HFFc6 (cell line): ENCODE measurements at regions not wholly inside any gene's neighbourhood (a gene's known extent, or its start where the extent isn't known, plus 50 kb on each side); places are given as distances from the start of the nearest gene placed in this dataset.

Experiments
- DNase-seq: peaks from one replicate; pipeline ENCODE4 v3.0.0-alpha.2; 2018
- H3K27ac Mint-ChIP-seq: 2 replicates; pipeline ENCODE4 v1.8.0; 2020; ENCODE audit warnings: mild to moderate bottlenecking, mixed read lengths
- H3K27me3 Mint-ChIP-seq: 2 replicates; pipeline ENCODE4 v1.8.0; 2021; ENCODE audit warnings: mild to moderate bottlenecking, moderate library complexity, mixed read lengths; ENCODE audit not compliant: insufficient read depth
- H3K36me3 Mint-ChIP-seq: 2 replicates; pipeline ENCODE4 v1.8.0; 2021; ENCODE audit warnings: low read depth, mixed read lengths
- H3K4me1 Mint-ChIP-seq: 2 replicates; pipeline ENCODE4 v1.8.0; 2020; ENCODE audit warnings: low read depth, mixed read lengths
- H3K4me3 Mint-ChIP-seq: 2 replicates; pipeline ENCODE4 v1.8.0; 2020; ENCODE audit warnings: mild to moderate bottlenecking, moderate library complexity, mixed read lengths
- H3K9me3 Mint-ChIP-seq: 2 replicates; pipeline ENCODE4 v1.8.0; 2020; ENCODE audit warnings: mild to moderate bottlenecking, mixed read lengths
- CTCF ChIP-seq: fragments of 200-600 bp; sonication (generic); IDR thresholded peaks from 2 replicates; pipeline ENCODE4 v1.5.0; 2021; ENCODE audit warnings: antibody characterized with exemption, mild to moderate bottlenecking

- H3K4me1 Mint-ChIP-seq, result no peaks in the 10 kb centered on the region
- H3K27me3 Mint-ChIP-seq, result peaks cover 21% of the 10 kb centered on the region
- no peak overlapping the region for H3K27ac Mint-ChIP-seq
- no peak for DNase-seq
- no peaks in the 10 kb centered on the region for H3K36me3 Mint-ChIP-seq
- H3K4me3 Mint-ChIP-seq, result no peak overlapping the region
- H3K9me3 Mint-ChIP-seq, result no peaks in the 10 kb centered on the region
- TF ChIP-seq CTCF, result no peak
Observed at GRCh38 chr5:14988223-14988622, 116.6 kb upstream of the ANKH start.

GRCh38 chr5:14986413-14986812 lies 114.8 kb upstream of the ANKH start:
- Mint-ChIP-seq H3K27me3 (peaks cover 21% of the 10 kb centered on the region), H3K9me3 (0 out of 2 replicates have a peak, but pooled peaks cover 3% of the 10 kb centered on the region), H3K4me1 (no peaks in the 10 kb centered on the region), H3K4me3 (no peak overlapping the region), H3K36me3 (no peaks in the 10 kb centered on the region), H3K27ac (no peak overlapping the region)
- DNase-seq, result no peak
- no peak for TF ChIP-seq CTCF

GRCh38 chr5:14983666-14984441 lies 112.3 kb upstream of the ANKH start:
- no peaks in the 10 kb centered on the region for H3K4me1 Mint-ChIP-seq
- no peak overlapping the region for H3K27ac Mint-ChIP-seq
- no peak for DNase-seq
- H3K4me3 Mint-ChIP-seq, result no peak overlapping the region
- H3K27me3 Mint-ChIP-seq, result peaks cover 30% of the 10 kb centered on the region
- peaks cover 7% of the 10 kb centered on the region; the same call in 1 of the 2 replicates for H3K9me3 Mint-ChIP-seq
- no peak for TF ChIP-seq CTCF
- no peaks in the 10 kb centered on the region for H3K36me3 Mint-ChIP-seq

GRCh38 chr5:14980698-14981097 lies 109.1 kb upstream of the ANKH start:
- TF ChIP-seq CTCF, result no peak
- Mint-ChIP-seq H3K9me3 (peaks cover 7% of the 10 kb centered on the region; the same call in 1 of the 2 replicates), H3K27ac (no peak overlapping the region), H3K4me3 (no peak overlapping the region), H3K36me3 (no peaks in the 10 kb centered on the region), H3K4me1 (no peaks in the 10 kb centered on the region), H3K27me3 (peaks cover 25% of the 10 kb centered on the region)
- no peak for DNase-seq

- no peak overlapping the region for H3K27ac Mint-ChIP-seq
- no peak for DNase-seq
- H3K27me3 Mint-ChIP-seq, result peaks cover 19% of the 10 kb centered on the region
- no peak for TF ChIP-seq CTCF
- H3K9me3 Mint-ChIP-seq, result peaks cover 7% of the 10 kb centered on the region; the same call in 1 of the 2 replicates
- H3K36me3 Mint-ChIP-seq, result no peaks in the 10 kb centered on the region
- H3K4me1 Mint-ChIP-seq, result no peaks in the 10 kb centered on the region
- no peak overlapping the region for H3K4me3 Mint-ChIP-seq
Observed at GRCh38 chr5:14977058-14977685, 105.6 kb upstream of the ANKH start.
